ENCODE measurements at regions not wholly inside any gene's neighbourhood (a gene's known extent, or its start where the extent isn't known, plus 50 kb on each side); places are given as distances from the start of the nearest gene placed in this dataset.

DNA sequence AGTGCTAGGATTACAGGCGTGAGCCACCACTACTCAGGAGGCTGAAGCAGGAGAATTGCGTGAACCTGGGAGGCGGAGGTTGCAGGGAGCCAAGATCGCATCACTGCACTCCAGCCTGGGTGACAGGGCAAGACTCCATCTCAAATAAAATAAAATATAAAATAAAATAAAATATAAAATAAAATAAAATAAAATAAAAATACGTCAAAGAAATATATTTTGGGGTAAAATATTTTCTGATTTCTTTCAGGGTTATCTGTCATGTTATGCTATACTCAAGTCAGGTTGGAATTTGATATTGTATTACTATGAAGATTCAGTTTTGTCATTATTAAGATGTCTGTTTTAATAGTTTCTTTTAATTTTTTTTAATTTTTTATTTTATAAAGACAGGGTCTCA, 99.4 kb upstream of the GHITM start:
- Histone ChIP-seq H3K4me1 (ENCODE audit: control insufficient read depth in 1 of 2, insufficient read depth in 2 of 2, low read length in 2 of 2) (no peaks in the 10 kb centered on the region), H3K79me2 (ENCODE audit: insufficient read depth, low read length) (no peaks in the 10 kb centered on the region), H3K27me3 (ENCODE audit: insufficient read depth, low read length) (no peaks in the 10 kb centered on the region; the same call in 1 of the 2 replicates), H3K4me3 (replicated peaks in 1 of 2; ENCODE audit: low read depth in 1 of 2, low read length in 2 of 2) (no peak overlapping the region), H4K20me1 (ENCODE audit: insufficient read depth) (no peaks in the 10 kb centered on the region), H3K9me2 (ENCODE audit: insufficient read depth) (no peaks in the 10 kb centered on the region), H3K9me3 (ENCODE audit: control insufficient read depth in 1 of 2, insufficient read depth in 1 of 2, low read depth in 1 of 2, low read length in 2 of 2) (no peaks in the 10 kb centered on the region), H3K27ac (ENCODE audit: low read depth, low read length) (no peak overlapping the region), H3K9ac (ENCODE audit: low read length) (no peak overlapping the region), H2AFZ (ENCODE audit: low read depth, low read length, poor library complexity, severe bottlenecking) (no peak overlapping the region), H3K4me2 (ENCODE audit: low read length) (no peak overlapping the region), H3K36me3 (ENCODE audit: control insufficient read depth in 1 of 2, insufficient read depth in 2 of 2, low read length in 2 of 2) (no peaks in the 10 kb centered on the region)
- ATAC-seq (no peak), DNase-seq (ENCODE audit: low read depth, low spot score) (no peak)
- ChIA-PET CTCF (no interaction called here), POLR2A (no interaction called here), RAD21 (ENCODE audit: low non-redundant PET in 1 of 2, low total read pairs in 2 of 2, uncharacterized antibody in 2 of 2, unreplicated experiment in 2 of 2) (no interaction called here)
- TF ChIP-seq RAD21 (IDR thresholded peaks at IDR 0.05; ENCODE audit: low read depth) (no peak), YY1 (IDR thresholded peaks at IDR 0.05; ENCODE audit: extremely low read depth, insufficient replicate concordance, low read depth, low read length) (no peak), TCF7L2 (IDR thresholded peaks at IDR 0.05; ENCODE audit: borderline replicate concordance, extremely low read depth, insufficient read depth, insufficient read length) (no peak), EZH2 (IDR thresholded peaks at IDR 0.05) (no peak), EGR1 (IDR thresholded peaks at IDR 0.05; ENCODE audit: low read depth) (no peak), POLR2AphosphoS5 (IDR thresholded peaks at IDR 0.05; ENCODE audit: low read depth, low read length) (no peak)
- no TSS peak for BruUV-seq (replicated peaks)
- intact Hi-C loops (cut with micrococcal nuclease): no loop called here

DNA sequence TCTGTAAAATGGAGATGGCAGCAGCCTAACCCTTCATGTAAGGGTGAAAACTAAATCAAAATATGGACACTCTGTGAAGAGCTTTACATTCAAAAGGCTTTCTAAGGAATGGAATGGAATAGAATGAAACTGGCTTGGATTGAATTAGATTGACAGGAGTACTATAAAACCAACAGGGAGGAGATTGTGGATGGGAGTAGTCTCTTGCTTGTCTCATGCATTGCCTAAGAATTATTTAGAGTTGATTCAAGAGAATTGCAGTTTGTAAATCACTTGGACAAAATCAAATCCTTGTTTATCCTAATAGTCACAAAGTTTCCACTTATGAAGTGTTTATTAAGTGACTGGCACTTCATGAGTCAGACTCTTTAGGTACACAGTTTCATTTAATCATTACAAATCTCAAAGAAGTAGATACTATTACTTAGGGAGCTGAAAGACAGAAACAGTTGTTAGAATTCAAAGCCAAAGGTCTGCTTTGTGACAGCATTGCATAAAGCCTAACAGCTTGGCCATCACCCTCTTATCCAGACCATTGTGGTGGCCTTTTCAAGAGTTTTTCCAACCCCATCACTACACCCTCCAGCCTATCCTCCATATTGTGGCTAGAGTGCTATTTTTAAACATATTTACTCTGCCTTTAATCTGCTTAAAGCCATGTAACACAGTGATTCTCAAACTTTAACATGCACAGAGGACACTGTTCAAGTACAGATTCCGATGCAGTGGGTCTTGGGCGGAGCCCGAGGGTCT, 91.9 kb upstream of the GHITM start:
- no peak overlapping the region for H2AFZ ChIP-seq (ENCODE audit: low read depth, low read length, poor library complexity, severe bottlenecking)
- peaks cover 6% of the 10 kb centered on the region; the same call in 1 of the 2 replicates for H3K27me3 ChIP-seq (ENCODE audit: insufficient read depth, low read length)
- ATAC-seq (no peak), DNase-seq (ENCODE audit: low read depth, low spot score) (no peak)
- no TSS peak for BruUV-seq (replicated peaks)
- no peaks in the 10 kb centered on the region for H4K20me1 ChIP-seq (ENCODE audit: insufficient read depth)
- no peak overlapping the region for H3K27ac ChIP-seq (ENCODE audit: low read depth, low read length)
- H3K9me2 ChIP-seq (ENCODE audit: insufficient read depth): no peaks in the 10 kb centered on the region
- no peaks in the 10 kb centered on the region for H3K36me3 ChIP-seq (ENCODE audit: control insufficient read depth in 1 of 2, insufficient read depth in 2 of 2, low read length in 2 of 2)
- ChIA-PET RAD21 (ENCODE audit: low non-redundant PET in 1 of 2, low total read pairs in 2 of 2, uncharacterized antibody in 2 of 2, unreplicated experiment in 2 of 2) (no interaction called here), POLR2A (no interaction called here), CTCF (no interaction called here)
- no peak overlapping the region for H3K4me2 ChIP-seq (ENCODE audit: low read length)
- H3K9ac ChIP-seq (ENCODE audit: low read length): no peak overlapping the region
- H3K4me3 ChIP-seq (replicated peaks in 1 of 2; ENCODE audit: low read depth in 1 of 2, low read length in 2 of 2): no peak overlapping the region
- H3K9me3 ChIP-seq (ENCODE audit: control insufficient read depth in 1 of 2, insufficient read depth in 1 of 2, low read depth in 1 of 2, low read length in 2 of 2): no peaks in the 10 kb centered on the region; a peak in 1 of 4 replicates
- no peaks in the 10 kb centered on the region for H3K79me2 ChIP-seq (ENCODE audit: insufficient read depth, low read length)
- intact Hi-C loops (cut with micrococcal nuclease): no loop called here
- H3K4me1 ChIP-seq (ENCODE audit: control insufficient read depth in 1 of 2, insufficient read depth in 2 of 2, low read length in 2 of 2): no peaks in the 10 kb centered on the region
- TF ChIP-seq ZFX (IDR thresholded peaks at IDR 0.05) (no peak), YY1 (IDR thresholded peaks at IDR 0.05; ENCODE audit: extremely low read depth, insufficient replicate concordance, low read depth, low read length) (no peak), EZH2phosphoT487 (IDR thresholded peaks at IDR 0.05; ENCODE audit: borderline replicate concordance) (no peak), POLR2A (IDR thresholded peaks at IDR 0.05; ENCODE audit: borderline replicate concordance, extremely low read depth, insufficient read depth, insufficient read length) (no peak), SRF (IDR thresholded peaks at IDR 0.05; ENCODE audit: low read depth) (no peak), FOSL1 (IDR thresholded peaks at IDR 0.05; ENCODE audit: low read depth) (no peak), POLR2AphosphoS5 (IDR thresholded peaks at IDR 0.05; ENCODE audit: low read depth, low read length) (no peak), EZH2 (IDR thresholded peaks at IDR 0.05) (no peak), JUND (IDR thresholded peaks at IDR 0.05) (no peak)
- TF ChIP-seq, protein P1, sequence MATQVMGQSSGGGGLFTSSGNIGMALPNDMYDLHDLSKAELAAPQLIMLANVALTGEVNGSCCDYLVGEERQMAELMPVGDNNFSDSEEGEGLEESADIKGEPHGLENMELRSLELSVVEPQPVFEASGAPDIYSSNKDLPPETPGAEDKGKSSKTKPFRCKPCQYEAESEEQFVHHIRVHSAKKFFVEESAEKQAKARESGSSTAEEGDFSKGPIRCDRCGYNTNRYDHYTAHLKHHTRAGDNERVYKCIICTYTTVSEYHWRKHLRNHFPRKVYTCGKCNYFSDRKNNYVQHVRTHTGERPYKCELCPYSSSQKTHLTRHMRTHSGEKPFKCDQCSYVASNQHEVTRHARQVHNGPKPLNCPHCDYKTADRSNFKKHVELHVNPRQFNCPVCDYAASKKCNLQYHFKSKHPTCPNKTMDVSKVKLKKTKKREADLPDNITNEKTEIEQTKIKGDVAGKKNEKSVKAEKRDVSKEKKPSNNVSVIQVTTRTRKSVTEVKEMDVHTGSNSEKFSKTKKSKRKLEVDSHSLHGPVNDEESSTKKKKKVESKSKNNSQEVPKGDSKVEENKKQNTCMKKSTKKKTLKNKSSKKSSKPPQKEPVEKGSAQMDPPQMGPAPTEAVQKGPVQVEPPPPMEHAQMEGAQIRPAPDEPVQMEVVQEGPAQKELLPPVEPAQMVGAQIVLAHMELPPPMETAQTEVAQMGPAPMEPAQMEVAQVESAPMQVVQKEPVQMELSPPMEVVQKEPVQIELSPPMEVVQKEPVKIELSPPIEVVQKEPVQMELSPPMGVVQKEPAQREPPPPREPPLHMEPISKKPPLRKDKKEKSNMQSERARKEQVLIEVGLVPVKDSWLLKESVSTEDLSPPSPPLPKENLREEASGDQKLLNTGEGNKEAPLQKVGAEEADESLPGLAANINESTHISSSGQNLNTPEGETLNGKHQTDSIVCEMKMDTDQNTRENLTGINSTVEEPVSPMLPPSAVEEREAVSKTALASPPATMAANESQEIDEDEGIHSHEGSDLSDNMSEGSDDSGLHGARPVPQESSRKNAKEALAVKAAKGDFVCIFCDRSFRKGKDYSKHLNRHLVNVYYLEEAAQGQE (IDR thresholded peaks at IDR 0.05; ENCODE audit: low read depth): no peak
- TF ChIP-seq, protein P2, sequence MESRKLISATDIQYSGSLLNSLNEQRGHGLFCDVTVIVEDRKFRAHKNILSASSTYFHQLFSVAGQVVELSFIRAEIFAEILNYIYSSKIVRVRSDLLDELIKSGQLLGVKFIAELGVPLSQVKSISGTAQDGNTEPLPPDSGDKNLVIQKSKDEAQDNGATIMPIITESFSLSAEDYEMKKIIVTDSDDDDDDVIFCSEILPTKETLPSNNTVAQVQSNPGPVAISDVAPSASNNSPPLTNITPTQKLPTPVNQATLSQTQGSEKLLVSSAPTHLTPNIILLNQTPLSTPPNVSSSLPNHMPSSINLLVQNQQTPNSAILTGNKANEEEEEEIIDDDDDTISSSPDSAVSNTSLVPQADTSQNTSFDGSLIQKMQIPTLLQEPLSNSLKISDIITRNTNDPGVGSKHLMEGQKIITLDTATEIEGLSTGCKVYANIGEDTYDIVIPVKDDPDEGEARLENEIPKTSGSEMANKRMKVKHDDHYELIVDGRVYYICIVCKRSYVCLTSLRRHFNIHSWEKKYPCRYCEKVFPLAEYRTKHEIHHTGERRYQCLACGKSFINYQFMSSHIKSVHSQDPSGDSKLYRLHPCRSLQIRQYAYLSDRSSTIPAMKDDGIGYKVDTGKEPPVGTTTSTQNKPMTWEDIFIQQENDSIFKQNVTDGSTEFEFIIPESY (IDR thresholded peaks at IDR 0.05; ENCODE audit: extremely low read depth, insufficient replicate concordance, low read length): no peak
- TF ChIP-seq, protein P3, sequence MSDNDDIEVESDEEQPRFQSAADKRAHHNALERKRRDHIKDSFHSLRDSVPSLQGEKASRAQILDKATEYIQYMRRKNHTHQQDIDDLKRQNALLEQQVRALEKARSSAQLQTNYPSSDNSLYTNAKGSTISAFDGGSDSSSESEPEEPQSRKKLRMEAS (IDR thresholded peaks at IDR 0.05): no peak

Measured in HCT116 (cell line).